HEK293 (cell line): ENCODE measurements at regions not wholly inside any gene's neighbourhood (a gene's known extent, or its start where the extent isn't known, plus 50 kb on each side); places are given as distances from the start of the nearest gene placed in this dataset.
A peak's percentile ranks its signal among the peaks of the same experiment; 100 is the strongest.

Source experiments
- CTCF ChIA-PET: fragments of 350-600 bp; formaldehyde crosslinking; extraction: SDS; loops from one replicate; lab custom pipeline; 2021; ENCODE audit warnings: antibody characterized with exemption; lab: Yijun Ruan, JAX
- POLR2A ChIA-PET: fragments of 300-600 bp; formaldehyde crosslinking; extraction: SDS; loops from one replicate; lab custom pipeline; 2020; ENCODE audit warnings: antibody characterized with exemption, inconsistent platforms; lab: Yijun Ruan, JAX
- H3K27ac ChIP-seq: fragments of 200-500 bp; sonication (Bioruptor generic); 2 replicates; pipeline ENCODE4 v1.5.1; 2014; ENCODE audit warnings: low read depth, low read length, control low read depth, inconsistent platforms; ENCODE audit errors: extremely low read depth
- H3K36me3 ChIP-seq, 2 experiments: fragments of 200-500 bp in 1 of 2; sonication (Bioruptor generic) in 1 of 2; 1 replicate in 1 of 2; 2 replicates in 1 of 2; pipeline ENCODE4 v1.5.1; 2014 to 2017; ENCODE audit warnings: inconsistent platforms in 2 of 2, low read length in 2 of 2; ENCODE audit not compliant: control insufficient read depth in 2 of 2, insufficient read depth in 1 of 2
- H3K4me1 ChIP-seq: fragments of 200-500 bp; sonication (Bioruptor generic); 2 replicates; pipeline ENCODE4 v1.5.1; 2014; ENCODE audit warnings: mild to moderate bottlenecking, low read length, inconsistent platforms; ENCODE audit not compliant: control insufficient read depth, insufficient read depth
- H3K4me3 ChIP-seq: 2 replicates; pipeline ENCODE4 v1.5.1; 2011; ENCODE audit warnings: low read depth, mild to moderate bottlenecking, control low read depth, low read length, moderate library complexity
- H3K9me3 ChIP-seq: fragments of 200-500 bp; sonication (Bioruptor generic); 2 replicates; pipeline ENCODE4 v1.5.1; 2014; ENCODE audit warnings: low read depth, low read length, inconsistent platforms; ENCODE audit not compliant: control insufficient read depth, insufficient read depth
- ATF2 ChIP-seq: fragments of 450-650 bp; formaldehyde crosslinking; IDR thresholded peaks from 2 replicates; pipeline ENCODE4 v1.5.1; 2016; ENCODE audit warnings: missing biosample characterization, missing genetic modification characterization, low read depth
- KLF7 ChIP-seq: fragments of 450-650 bp; formaldehyde crosslinking; IDR thresholded peaks from 2 replicates; pipeline ENCODE4 v1.5.1; 2016; ENCODE audit warnings: missing biosample characterization, missing genetic modification characterization, borderline replicate concordance
- PRDM6 ChIP-seq: fragments of 450-650 bp; formaldehyde crosslinking; IDR thresholded peaks from 2 replicates; pipeline ENCODE4 v1.5.1; 2017; ENCODE audit warnings: missing biosample characterization, missing genetic modification characterization
- ZBTB26 ChIP-seq: fragments of 450-650 bp; formaldehyde crosslinking; optimal IDR thresholded peaks from 2 replicates; pipeline ENCODE3; 2016; ENCODE audit warnings: missing biosample characterization, mild to moderate bottlenecking, missing genetic modification characterization
- ZNF121 ChIP-seq: fragments of 450-650 bp; formaldehyde crosslinking; IDR thresholded peaks from 2 replicates; pipeline ENCODE4 v1.5.1; 2016; ENCODE audit warnings: missing biosample characterization, missing genetic modification characterization
- ZNF518A ChIP-seq: fragments of 450-650 bp; formaldehyde crosslinking; conservative IDR thresholded peaks from 2 replicates; pipeline ENCODE4 v1.5.1; 2016; ENCODE audit warnings: low read depth, missing biosample characterization, missing genetic modification characterization
- ZNF561 ChIP-seq: fragments of 450-650 bp; IDR thresholded peaks from 2 replicates; pipeline ENCODE4 v1.5.1; 2018; ENCODE audit warnings: missing biosample characterization, missing genetic modification characterization, borderline replicate concordance
- ZNF580 ChIP-seq: fragments of 450-650 bp; formaldehyde crosslinking; IDR thresholded peaks from 2 replicates; pipeline ENCODE4 v1.5.1; 2016; ENCODE audit warnings: missing biosample characterization, missing genetic modification characterization
- ZSCAN23 ChIP-seq: fragments of 450-650 bp; formaldehyde crosslinking; IDR thresholded peaks from 2 replicates; pipeline ENCODE4 v1.5.1; 2016; ENCODE audit warnings: missing biosample characterization, missing genetic modification characterization

- CTCF ChIA-PET = interaction anchor here (0.7 to 11.8 kb wide), 14 partner anchors 11 to 317 kb away, joined by 3 to 143 read pairs (median 8); no protein-coding TSS in a partner anchor
- Histone ChIP-seq H3K27ac (no peak overlapping the region), H3K36me3 (no peaks in the 10 kb centered on the region), H3K9me3 (no peaks in the 10 kb centered on the region), H3K4me1 (0 out of 2 replicates have a peak, but pooled peaks cover 3% of the 10 kb centered on the region), H3K4me3 (no peak overlapping the region)
- TF ChIP-seq PRDM6 (tag by site-specific recombination) (no peak), KLF7 (no peak), ZNF121 (tag by site-specific recombination) (no peak), ZNF580 (tag by site-specific recombination) (no peak), ATF2 (tag by site-specific recombination) (no peak), ZNF518A (no peak)
- POLR2A ChIA-PET = no interaction called here
These were observed 67.9 kb upstream of the SNX9 start for GRCh38 chr6:157755032-157755745.

- ChIA-PET CTCF (interaction anchor here (0.6 to 11.8 kb wide), 43 partner anchors 9 to 1253 kb away, joined by 3 to 143 read pairs (median 5); no protein-coding TSS in a partner anchor), POLR2A (interaction anchor here (0.6 kb wide), 1 partner anchor 52 kb away, joined by 3 read pairs; no protein-coding TSS in a partner anchor)
- Histone ChIP-seq H3K27ac (no peak overlapping the region), H3K4me1 (0 out of 2 replicates have a peak, but pooled peaks cover 3% of the 10 kb centered on the region), H3K4me3 (no peak overlapping the region), H3K36me3 (no peaks in the 10 kb centered on the region), H3K9me3 (no peaks in the 10 kb centered on the region)
- peak; percentile 5 for TF ChIP-seq ZBTB26
- no peak for TF ChIP-seq ZSCAN23 (tag by site-specific recombination)
- 0 out of 2 replicates have a peak, but pooled peaks have one; percentile 40 for TF ChIP-seq ZNF121 (tag by site-specific recombination)
- TF ChIP-seq ZNF561 (tag by site-specific recombination) = no peak
These were observed 67.2 kb upstream of the SNX9 start for GRCh38 chr6:157755746-157756411.
